Mesendoderm (in vitro differentiated cells): ENCODE measurements at regions not wholly inside any gene's neighbourhood (a gene's known extent, or its start where the extent isn't known, plus 50 kb on each side); places are given as distances from the start of the nearest gene placed in this dataset.

Experiments used
- DNase-seq: peaks from one replicate; pipeline ENCODE4 v3.0.0; 2013
- H2AK5ac ChIP-seq: 2 replicates; pipeline ENCODE4 v1.6.1; 2013; ENCODE audit warnings: low read length, inconsistent platforms
- H2BK120ac ChIP-seq: 2 replicates; pipeline ENCODE4 v1.6.1; 2013; ENCODE audit warnings: low read depth, mild to moderate bottlenecking, low read length, moderate library complexity, mixed read lengths
- H2BK15ac ChIP-seq: replicated peaks from 2 replicates; pipeline ENCODE4 v1.6.1; 2013; ENCODE audit warnings: low read depth, mild to moderate bottlenecking, moderate library complexity
- H2BK5ac ChIP-seq: 2 replicates; pipeline ENCODE4 v1.6.1; 2013; ENCODE audit warnings: low read length, inconsistent platforms
- H3K18ac ChIP-seq: 2 replicates; pipeline ENCODE4 v1.6.1; 2013; ENCODE audit warnings: mild to moderate bottlenecking, low read length, mixed read lengths
- H3K23ac ChIP-seq: one replicate; pipeline ENCODE4 v1.6.1; 2013; ENCODE audit warnings: low read length
- H3K27ac ChIP-seq: 2 replicates; pipeline ENCODE4 v1.5.1; 2013; ENCODE audit warnings: low read depth, mild to moderate bottlenecking, inconsistent platforms, low read length, moderate library complexity
- H3K27me3 ChIP-seq: 2 replicates; pipeline ENCODE4 v1.6.1; 2013; ENCODE audit warnings: low read length, control low read depth, mild to moderate bottlenecking, inconsistent platforms; ENCODE audit not compliant: insufficient read depth, poor library complexity
- H3K36me3 ChIP-seq: 2 replicates; pipeline ENCODE4 v1.6.1; 2013; ENCODE audit warnings: low read length, inconsistent platforms; ENCODE audit not compliant: control insufficient read depth, insufficient read depth
- H3K4ac ChIP-seq: one replicate; pipeline ENCODE4 v1.6.1; 2013; ENCODE audit warnings: low read depth, mild to moderate bottlenecking, low read length, moderate library complexity
- H3K4me1 ChIP-seq: 2 replicates; pipeline ENCODE4 v1.6.1; 2013; ENCODE audit warnings: low read depth, low read length, inconsistent platforms; ENCODE audit not compliant: control insufficient read depth
- H3K4me2 ChIP-seq: 2 replicates; pipeline ENCODE4 v1.6.1; 2013; ENCODE audit warnings: low read length
- H3K4me3 ChIP-seq: 2 replicates; pipeline ENCODE4 v1.5.1; 2013; ENCODE audit warnings: mild to moderate bottlenecking, low read length
- H3K56ac ChIP-seq: one replicate; pipeline ENCODE4 v1.6.1; 2013; ENCODE audit warnings: low read length
- H3K79me1 ChIP-seq: 2 replicates; pipeline ENCODE4 v1.6.1; 2013; ENCODE audit warnings: low read length, inconsistent platforms
- H3K79me2 ChIP-seq: 2 replicates; pipeline ENCODE4 v1.6.1; 2013; ENCODE audit warnings: mild to moderate bottlenecking, low read length; ENCODE audit not compliant: control insufficient read depth, insufficient read depth
- H3K9ac ChIP-seq: 2 replicates; pipeline ENCODE4 v1.6.1; 2013; ENCODE audit warnings: low read length, inconsistent platforms
- H4K5ac ChIP-seq: one replicate; pipeline ENCODE4 v1.6.1; 2013; ENCODE audit warnings: low read length
- H4K8ac ChIP-seq: one replicate; pipeline ENCODE4 v1.6.1; 2013; ENCODE audit warnings: low read depth, mild to moderate bottlenecking, control low read depth, low read length, moderate library complexity
- whole genome bisulfite sequencing: extraction: QIAGEN DNeasy Blood & Tissue Kit; methylation state at CpG from one replicate; pipeline ENCODE4 v1.1.7; 2013; ENCODE audit warnings: low lambda C conversion rate, missing lambda C conversion rate; ENCODE audit not compliant: insufficient coverage; ENCODE audit errors: extremely low coverage; 5-methylcytosine and 5-hydroxymethylcytosine counted together

- no CpG with 5 or more reads among the region's 2 CpGs for WGBS
- no peaks in the 10 kb centered on the region for H3K36me3 ChIP-seq
- H2BK15ac ChIP-seq: no peak overlapping the region
- H3K23ac ChIP-seq: no peak overlapping the region
- no peak overlapping the region for H3K56ac ChIP-seq
- H2BK5ac ChIP-seq: no peak overlapping the region
- no peak overlapping the region for H3K4ac ChIP-seq
- H3K4me2 ChIP-seq: no peak overlapping the region
- H3K27ac ChIP-seq: no peak overlapping the region
- H3K18ac ChIP-seq: no peak overlapping the region
- H2AK5ac ChIP-seq: no peak overlapping the region
- H3K79me2 ChIP-seq: no peaks in the 10 kb centered on the region
- H2BK120ac ChIP-seq: no peak overlapping the region
- no peak overlapping the region for H3K4me3 ChIP-seq
- H3K9ac ChIP-seq: no peak overlapping the region
- no peaks in the 10 kb centered on the region for H3K27me3 ChIP-seq
- H4K8ac ChIP-seq: no peak overlapping the region
- H3K79me1 ChIP-seq: no peaks in the 10 kb centered on the region
- no peak overlapping the region for H4K5ac ChIP-seq
- DNase-seq: no peak
- no peaks in the 10 kb centered on the region for H3K4me1 ChIP-seq
These were observed 567.2 kb downstream of the SNAPC1 start for GRCh38 chr14:62329427-62329826.

GRCh38 chr14:62347562-62348011 is 585.4 kb downstream of the SNAPC1 start:
- H3K4me1 ChIP-seq: no peaks in the 10 kb centered on the region
- no peak overlapping the region for H3K9ac ChIP-seq
- DNase-seq: no peak
- H3K79me2 ChIP-seq: no peaks in the 10 kb centered on the region
- H2AK5ac ChIP-seq: no peak overlapping the region
- H3K4me3 ChIP-seq: no peak overlapping the region
- H4K5ac ChIP-seq: no peak overlapping the region
- H2BK5ac ChIP-seq: no peak overlapping the region
- H3K4ac ChIP-seq: no peak overlapping the region
- WGBS: no CpG with 5 or more reads among the region's 5 CpGs
- H2BK15ac ChIP-seq: no peak overlapping the region
- H3K18ac ChIP-seq: no peak overlapping the region
- H2BK120ac ChIP-seq: no peak overlapping the region
- no peaks in the 10 kb centered on the region for H3K27me3 ChIP-seq
- H3K79me1 ChIP-seq: no peaks in the 10 kb centered on the region
- H3K27ac ChIP-seq: no peak overlapping the region
- no peak overlapping the region for H3K4me2 ChIP-seq
- H3K56ac ChIP-seq: no peak overlapping the region
- H3K23ac ChIP-seq: no peak overlapping the region
- H3K36me3 ChIP-seq: no peaks in the 10 kb centered on the region
- H4K8ac ChIP-seq: no peak overlapping the region

GRCh38 chr14:62357362-62357761 is 595.1 kb downstream of the SNAPC1 start:
- Histone ChIP-seq H2BK15ac (no peak overlapping the region), H3K56ac (no peak overlapping the region), H3K4me3 (no peak overlapping the region), H3K9ac (no peak overlapping the region), H3K79me2 (no peaks in the 10 kb centered on the region), H3K18ac (no peak overlapping the region), H3K4ac (no peak overlapping the region), H4K8ac (no peak overlapping the region), H4K5ac (no peak overlapping the region), H2BK120ac (no peak overlapping the region), H3K79me1 (no peaks in the 10 kb centered on the region), H3K4me1 (no peaks in the 10 kb centered on the region), H3K36me3 (no peaks in the 10 kb centered on the region), H3K23ac (no peak overlapping the region), H3K4me2 (no peak overlapping the region), H3K27me3 (no peaks in the 10 kb centered on the region), H2BK5ac (no peak overlapping the region), H3K27ac (no peak overlapping the region), H2AK5ac (no peak overlapping the region)
- DNase-seq: no peak

GRCh38 chr14:62364161-62364560 is 601.9 kb downstream of the SNAPC1 start:
- no peaks in the 10 kb centered on the region for H3K79me2 ChIP-seq
- no peak overlapping the region for H2BK5ac ChIP-seq
- H3K27ac ChIP-seq: no peak overlapping the region
- DNase-seq: no peak
- WGBS: no CpG with 5 or more reads among the region's 2 CpGs
- no peaks in the 10 kb centered on the region for H3K4me1 ChIP-seq
- no peak overlapping the region for H4K8ac ChIP-seq
- H3K56ac ChIP-seq: no peak overlapping the region
- no peaks in the 10 kb centered on the region for H3K36me3 ChIP-seq
- H3K4ac ChIP-seq: no peak overlapping the region
- no peak overlapping the region for H3K23ac ChIP-seq
- no peak overlapping the region for H3K9ac ChIP-seq
- H2BK15ac ChIP-seq: no peak overlapping the region
- no peaks in the 10 kb centered on the region for H3K79me1 ChIP-seq
- no peak overlapping the region for H3K4me3 ChIP-seq
- H4K5ac ChIP-seq: no peak overlapping the region
- H2AK5ac ChIP-seq: no peak overlapping the region
- H3K4me2 ChIP-seq: no peak overlapping the region
- no peak overlapping the region for H3K18ac ChIP-seq
- H2BK120ac ChIP-seq: no peak overlapping the region
- no peaks in the 10 kb centered on the region for H3K27me3 ChIP-seq

- Histone ChIP-seq H3K4me3 (no peak overlapping the region), H2BK5ac (no peak overlapping the region), H3K79me1 (no peaks in the 10 kb centered on the region), H3K4ac (no peak overlapping the region), H2AK5ac (no peak overlapping the region), H3K23ac (no peak overlapping the region), H2BK15ac (no peak overlapping the region), H4K8ac (no peak overlapping the region), H3K27ac (no peak overlapping the region), H4K5ac (no peak overlapping the region), H3K4me2 (no peak overlapping the region), H2BK120ac (no peak overlapping the region), H3K56ac (no peak overlapping the region), H3K4me1 (no peaks in the 10 kb centered on the region), H3K18ac (no peak overlapping the region), H3K9ac (no peak overlapping the region), H3K27me3 (no peaks in the 10 kb centered on the region), H3K36me3 (no peaks in the 10 kb centered on the region), H3K79me2 (no peaks in the 10 kb centered on the region)
- DNase-seq: no peak
- WGBS: no CpG with 5 or more reads among the region's 4 CpGs
These were observed 602.6 kb downstream of the SNAPC1 start for GRCh38 chr14:62364800-62365280.

GRCh38 chr14:62369919-62370560 is 607.8 kb downstream of the SNAPC1 start:
- no peak overlapping the region for H2BK15ac ChIP-seq
- no peak overlapping the region for H3K4me3 ChIP-seq
- H3K56ac ChIP-seq: no peak overlapping the region
- no peak overlapping the region for H3K18ac ChIP-seq
- H4K8ac ChIP-seq: no peak overlapping the region
- H3K4me1 ChIP-seq: no peaks in the 10 kb centered on the region
- no peaks in the 10 kb centered on the region for H3K36me3 ChIP-seq
- no peak for DNase-seq
- no peaks in the 10 kb centered on the region for H3K27me3 ChIP-seq
- no peak overlapping the region for H3K9ac ChIP-seq
- no peak overlapping the region for H3K4ac ChIP-seq
- H2BK5ac ChIP-seq: no peak overlapping the region
- H3K79me1 ChIP-seq: no peaks in the 10 kb centered on the region
- no peak overlapping the region for H2BK120ac ChIP-seq
- no peaks in the 10 kb centered on the region for H3K79me2 ChIP-seq
- H4K5ac ChIP-seq: no peak overlapping the region
- H3K23ac ChIP-seq: no peak overlapping the region
- H3K27ac ChIP-seq: no peak overlapping the region
- no peak overlapping the region for H3K4me2 ChIP-seq
- H2AK5ac ChIP-seq: no peak overlapping the region
